ENCODE measurements at regions not wholly inside any gene's neighbourhood (a gene's known extent, or its start where the extent isn't known, plus 50 kb on each side); places are given as distances from the start of the nearest gene placed in this dataset.

DNA sequence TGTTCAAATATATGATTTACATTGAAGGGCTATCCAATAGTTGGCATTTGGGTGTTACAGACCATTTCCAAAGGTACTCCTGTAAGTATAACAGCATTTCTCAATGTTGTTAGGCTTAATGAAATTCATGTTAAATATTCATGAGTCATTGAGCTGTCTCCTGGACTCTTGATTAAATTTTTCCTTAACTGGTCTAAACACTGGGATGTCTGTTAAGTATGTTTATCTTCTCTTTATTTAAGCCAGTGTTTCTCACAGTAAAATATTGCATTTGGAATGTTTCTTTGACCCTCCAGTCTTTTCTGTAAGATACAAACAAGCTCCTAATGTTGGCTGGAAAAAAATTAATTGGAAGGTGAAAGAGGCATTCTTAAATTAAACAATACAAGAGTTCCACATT is 402.5 kb upstream of the HTR2A start:
- H3K36me3 ChIP-seq (ENCODE audit: control insufficient read depth, insufficient read depth, low read length) = no peaks in the 10 kb centered on the region

GRCh38 chr13:47298506-47298905 is 401.7 kb upstream of the HTR2A start:
- 97 to 99% methylated on average over 2 of the region's 2 CpGs for WGBS, 2 experiments

More for the DNA sequence above, 402.5 kb upstream of the HTR2A start:
- no peaks in the 10 kb centered on the region for H3K9me3 ChIP-seq (ENCODE audit: control insufficient read depth, low read length)
- H3K27me3 ChIP-seq (ENCODE audit: control insufficient read depth, insufficient read depth, low read length, poor library complexity, severe bottlenecking) = no peaks in the 10 kb centered on the region
- no peak overlapping the region for H3K4me3 ChIP-seq (ENCODE audit: insufficient read depth, low read depth, low read length)
- H3K4me1 ChIP-seq (ENCODE audit: control insufficient read depth, insufficient read depth, low read length) = no peaks in the 10 kb centered on the region
- no peak overlapping the region for H3K27ac ChIP-seq (ENCODE audit: insufficient read depth, low read depth, low read length, poor library complexity, severe bottlenecking)

GRCh38 chr13:47294691-47295090 is 397.8 kb upstream of the HTR2A start:
- 60 to 89% methylated on average over 2 to 3 of the region's 3 CpGs for WGBS, 2 experiments
- Histone ChIP-seq H3K4me1 (ENCODE audit: control insufficient read depth, insufficient read depth, low read length) (no peaks in the 10 kb centered on the region), H3K36me3 (ENCODE audit: control insufficient read depth, insufficient read depth, low read length) (no peaks in the 10 kb centered on the region), H3K27ac (ENCODE audit: insufficient read depth, low read depth, low read length, poor library complexity, severe bottlenecking) (no peak overlapping the region), H3K27me3 (ENCODE audit: control insufficient read depth, insufficient read depth, low read length, poor library complexity, severe bottlenecking) (no peaks in the 10 kb centered on the region), H3K9me3 (ENCODE audit: control insufficient read depth, low read length) (no peaks in the 10 kb centered on the region), H3K4me3 (ENCODE audit: insufficient read depth, low read depth, low read length) (no peak overlapping the region)

More at GRCh38 chr13:47298506-47298905, 401.7 kb upstream of the HTR2A start:
- Histone ChIP-seq H3K27ac (ENCODE audit: insufficient read depth, low read depth, low read length, poor library complexity, severe bottlenecking) (no peak overlapping the region), H3K27me3 (ENCODE audit: control insufficient read depth, insufficient read depth, low read length, poor library complexity, severe bottlenecking) (no peaks in the 10 kb centered on the region), H3K4me1 (ENCODE audit: control insufficient read depth, insufficient read depth, low read length) (no peaks in the 10 kb centered on the region), H3K36me3 (ENCODE audit: control insufficient read depth, insufficient read depth, low read length) (no peaks in the 10 kb centered on the region), H3K4me3 (ENCODE audit: insufficient read depth, low read depth, low read length) (no peak overlapping the region), H3K9me3 (ENCODE audit: control insufficient read depth, low read length) (no peaks in the 10 kb centered on the region)

DNA sequence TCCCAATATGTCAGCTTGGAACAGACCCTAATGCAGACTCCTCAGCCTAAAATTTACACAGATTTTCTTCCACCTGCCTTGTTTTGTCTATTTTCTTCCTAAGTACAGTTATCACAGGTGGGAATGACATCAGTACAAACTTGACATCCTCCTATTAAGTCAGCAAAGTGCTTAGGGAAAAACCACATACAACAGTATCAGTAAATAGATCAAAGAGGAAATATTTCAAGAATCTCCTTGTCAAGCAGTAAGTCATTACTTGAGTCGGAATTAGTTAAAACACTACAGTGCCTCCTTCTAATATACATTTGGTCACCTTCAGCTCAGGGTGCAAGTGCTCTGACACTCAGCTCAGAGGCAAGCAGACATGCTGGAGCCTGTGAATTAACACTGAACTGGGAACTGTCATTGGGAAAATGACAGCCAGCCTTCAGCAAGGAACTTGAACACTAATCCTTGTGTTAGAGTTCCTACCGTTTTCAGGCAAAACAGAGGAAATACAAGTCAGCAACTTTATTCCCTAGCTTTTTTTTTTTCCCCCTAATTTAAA is 394.3 kb upstream of the HTR2A start:
- H3K4me1 ChIP-seq (ENCODE audit: control insufficient read depth, insufficient read depth, low read length) = no peaks in the 10 kb centered on the region
- no peaks in the 10 kb centered on the region for H3K36me3 ChIP-seq (ENCODE audit: control insufficient read depth, insufficient read depth, low read length)
- no peak overlapping the region for H3K27ac ChIP-seq (ENCODE audit: insufficient read depth, low read depth, low read length, poor library complexity, severe bottlenecking)
- H3K27me3 ChIP-seq (ENCODE audit: control insufficient read depth, insufficient read depth, low read length, poor library complexity, severe bottlenecking) = no peaks in the 10 kb centered on the region
- 37 to 45% methylated on average over 2 of the region's 2 CpGs for WGBS, 2 experiments
- no peaks in the 10 kb centered on the region for H3K9me3 ChIP-seq (ENCODE audit: control insufficient read depth, low read length)
- H3K4me3 ChIP-seq (ENCODE audit: insufficient read depth, low read depth, low read length) = no peak overlapping the region

DNA sequence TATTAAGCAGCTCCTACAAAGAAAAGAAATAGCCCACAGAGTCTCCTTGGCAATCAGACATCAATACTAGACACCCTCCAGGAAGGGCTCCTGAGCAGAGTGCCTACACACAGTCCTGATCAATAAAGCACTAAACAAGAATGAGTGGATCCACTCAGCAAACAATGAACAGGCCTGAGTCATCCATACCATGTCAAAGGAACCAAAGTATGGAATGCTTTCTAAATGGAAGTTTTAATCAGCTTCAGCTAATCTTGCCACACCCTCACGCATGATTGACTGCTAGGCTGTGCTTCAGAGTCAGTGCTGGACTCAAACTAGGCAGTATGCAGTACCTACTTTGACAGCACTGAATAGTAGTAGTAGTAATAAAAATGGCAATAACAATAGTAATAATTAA is 392.7 kb upstream of the HTR2A start:
- WGBS, 2 experiments = 100% methylated on average over 1 of the region's 1 CpG
- H3K27ac ChIP-seq (ENCODE audit: insufficient read depth, low read depth, low read length, poor library complexity, severe bottlenecking) = no peak overlapping the region

DNA sequence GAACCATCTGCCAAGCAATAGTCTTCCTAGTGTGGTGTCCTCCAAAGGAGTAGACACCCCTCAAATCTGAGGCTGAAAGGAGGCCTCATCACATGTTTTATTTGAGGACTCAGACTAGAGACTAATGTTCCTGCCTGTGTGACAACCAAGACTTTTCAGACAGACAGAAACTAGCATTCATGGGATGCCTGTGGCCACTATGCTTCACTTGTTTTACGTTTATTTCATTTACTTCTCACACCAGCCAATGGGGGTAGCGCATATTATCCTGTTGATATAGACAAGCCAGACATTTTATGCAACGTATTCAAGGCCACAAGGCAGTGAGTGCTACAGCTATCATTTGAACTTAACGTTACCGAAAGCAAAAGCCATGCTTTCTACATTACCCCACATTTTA is 391.7 kb upstream of the HTR2A start:
- Histone ChIP-seq H3K4me1 (ENCODE audit: control insufficient read depth, insufficient read depth, low read length) (no peaks in the 10 kb centered on the region), H3K27ac (ENCODE audit: insufficient read depth, low read depth, low read length, poor library complexity, severe bottlenecking) (no peak overlapping the region), H3K36me3 (ENCODE audit: control insufficient read depth, insufficient read depth, low read length) (no peaks in the 10 kb centered on the region), H3K27me3 (ENCODE audit: control insufficient read depth, insufficient read depth, low read length, poor library complexity, severe bottlenecking) (no peaks in the 10 kb centered on the region), H3K4me3 (ENCODE audit: insufficient read depth, low read depth, low read length) (no peak overlapping the region), H3K9me3 (ENCODE audit: control insufficient read depth, low read length) (no peaks in the 10 kb centered on the region)
- 78 to 79% methylated on average over 5 of the region's 5 CpGs for WGBS, 2 experiments

More for the DNA sequence above, 392.7 kb upstream of the HTR2A start:
- Histone ChIP-seq H3K4me3 (ENCODE audit: insufficient read depth, low read depth, low read length) (no peak overlapping the region), H3K27me3 (ENCODE audit: control insufficient read depth, insufficient read depth, low read length, poor library complexity, severe bottlenecking) (no peaks in the 10 kb centered on the region), H3K9me3 (ENCODE audit: control insufficient read depth, low read length) (no peaks in the 10 kb centered on the region), H3K36me3 (ENCODE audit: control insufficient read depth, insufficient read depth, low read length) (no peaks in the 10 kb centered on the region), H3K4me1 (ENCODE audit: control insufficient read depth, insufficient read depth, low read length) (no peaks in the 10 kb centered on the region)

DNA sequence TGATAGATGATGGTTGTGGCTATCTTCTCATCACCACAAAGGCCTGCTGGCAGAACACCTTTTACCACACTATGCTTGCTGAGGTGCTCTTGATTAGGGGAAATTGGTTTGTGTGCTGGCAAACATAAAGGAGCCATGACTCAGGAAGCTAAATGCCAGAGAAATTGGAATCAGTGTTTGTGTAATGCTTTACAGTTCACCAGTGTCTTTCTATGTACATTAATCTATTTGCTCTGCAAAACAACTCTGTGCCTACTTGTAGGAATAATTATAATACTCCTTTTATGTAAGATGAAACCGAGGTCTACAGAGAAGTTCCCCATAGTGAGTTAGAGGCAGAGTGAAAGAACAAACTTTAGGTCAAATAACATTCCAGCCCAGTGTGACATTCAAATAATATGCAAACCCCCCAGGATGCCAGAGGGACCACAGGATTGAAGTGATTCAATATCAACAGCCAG is 390.5 kb upstream of the HTR2A start:
- no peak overlapping the region for H3K4me3 ChIP-seq (ENCODE audit: insufficient read depth, low read depth, low read length)
- H3K27ac ChIP-seq (ENCODE audit: insufficient read depth, low read depth, low read length, poor library complexity, severe bottlenecking) = no peak overlapping the region
- H3K9me3 ChIP-seq (ENCODE audit: control insufficient read depth, low read length) = no peaks in the 10 kb centered on the region
- WGBS, 2 experiments = 89% methylated on average over 1 of the region's 1 CpG; no CpG with 5 or more reads in 1 of the 2 experiments
- H3K27me3 ChIP-seq (ENCODE audit: control insufficient read depth, insufficient read depth, low read length, poor library complexity, severe bottlenecking) = no peaks in the 10 kb centered on the region
- H3K36me3 ChIP-seq (ENCODE audit: control insufficient read depth, insufficient read depth, low read length) = no peaks in the 10 kb centered on the region
- H3K4me1 ChIP-seq (ENCODE audit: control insufficient read depth, insufficient read depth, low read length) = no peaks in the 10 kb centered on the region

- Histone ChIP-seq H3K9me3 (ENCODE audit: control insufficient read depth, low read length) (no peaks in the 10 kb centered on the region), H3K27ac (ENCODE audit: insufficient read depth, low read depth, low read length, poor library complexity, severe bottlenecking) (no peak overlapping the region), H3K27me3 (ENCODE audit: control insufficient read depth, insufficient read depth, low read length, poor library complexity, severe bottlenecking) (no peaks in the 10 kb centered on the region), H3K4me3 (ENCODE audit: insufficient read depth, low read depth, low read length) (no peak overlapping the region), H3K36me3 (ENCODE audit: control insufficient read depth, insufficient read depth, low read length) (no peaks in the 10 kb centered on the region), H3K4me1 (ENCODE audit: control insufficient read depth, insufficient read depth, low read length) (no peaks in the 10 kb centered on the region)
- 96 to 98% methylated on average over 2 of the region's 2 CpGs for WGBS, 2 experiments
Measured at GRCh38 chr13:47281991-47282390, 385.1 kb upstream of the HTR2A start.

DNA sequence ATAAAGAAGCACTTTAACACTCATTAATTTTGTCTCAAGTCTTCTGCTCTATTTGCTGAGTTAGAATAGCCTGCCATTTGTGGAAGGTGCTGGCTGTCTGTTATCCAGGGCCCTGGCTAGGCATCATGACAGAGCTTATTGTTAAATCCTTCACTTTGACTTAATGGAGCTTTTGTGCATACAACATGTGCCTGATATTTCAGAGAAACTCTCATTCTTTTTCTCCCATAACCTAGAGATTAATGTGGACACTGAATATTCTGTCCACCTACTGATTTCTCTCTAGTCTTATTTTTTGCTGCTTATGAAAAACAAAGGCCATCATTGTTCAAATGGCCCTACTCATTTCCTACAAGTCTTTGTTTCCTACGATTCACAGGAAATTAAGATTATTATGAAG is 383.1 kb upstream of the HTR2A start:
- no peak overlapping the region for H3K4me3 ChIP-seq (ENCODE audit: insufficient read depth, low read depth, low read length)
- H3K36me3 ChIP-seq (ENCODE audit: control insufficient read depth, insufficient read depth, low read length) = no peaks in the 10 kb centered on the region
- 83% methylated on average over 1 of the region's 1 CpG; no CpG with 5 or more reads in 1 of the 2 experiments for WGBS, 2 experiments
- H3K27ac ChIP-seq (ENCODE audit: insufficient read depth, low read depth, low read length, poor library complexity, severe bottlenecking) = no peak overlapping the region
- no peaks in the 10 kb centered on the region for H3K4me1 ChIP-seq (ENCODE audit: control insufficient read depth, insufficient read depth, low read length)
- H3K9me3 ChIP-seq (ENCODE audit: control insufficient read depth, low read length) = no peaks in the 10 kb centered on the region
- H3K27me3 ChIP-seq (ENCODE audit: control insufficient read depth, insufficient read depth, low read length, poor library complexity, severe bottlenecking) = no peaks in the 10 kb centered on the region

DNA sequence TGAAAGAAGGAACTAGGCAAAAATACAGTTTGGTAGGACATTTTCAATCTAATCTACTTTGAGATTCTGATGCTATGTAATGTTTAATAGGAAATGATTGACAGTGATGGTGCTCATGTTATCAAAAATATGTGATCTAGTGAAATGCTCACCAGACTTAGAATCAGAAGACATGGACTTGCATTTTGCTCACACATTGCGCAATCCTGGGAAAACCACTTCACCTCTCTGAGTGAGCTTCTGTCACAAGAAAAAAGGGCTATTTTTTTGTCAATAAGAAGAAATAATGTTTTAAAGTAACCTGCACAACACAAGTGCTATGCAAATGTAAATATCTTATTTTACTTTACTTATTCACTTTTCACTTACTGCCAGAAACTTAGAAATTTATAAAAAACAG is 380.9 kb upstream of the HTR2A start:
- Histone ChIP-seq H3K4me3 (ENCODE audit: insufficient read depth, low read depth, low read length) (no peak overlapping the region), H3K27me3 (ENCODE audit: control insufficient read depth, insufficient read depth, low read length, poor library complexity, severe bottlenecking) (no peaks in the 10 kb centered on the region), H3K27ac (ENCODE audit: insufficient read depth, low read depth, low read length, poor library complexity, severe bottlenecking) (no peak overlapping the region), H3K9me3 (ENCODE audit: control insufficient read depth, low read length) (no peaks in the 10 kb centered on the region), H3K4me1 (ENCODE audit: control insufficient read depth, insufficient read depth, low read length) (no peaks in the 10 kb centered on the region), H3K36me3 (ENCODE audit: control insufficient read depth, insufficient read depth, low read length) (no peaks in the 10 kb centered on the region)
- 95 to 100% methylated on average over 1 of the region's 1 CpG for WGBS, 2 experiments

DNA sequence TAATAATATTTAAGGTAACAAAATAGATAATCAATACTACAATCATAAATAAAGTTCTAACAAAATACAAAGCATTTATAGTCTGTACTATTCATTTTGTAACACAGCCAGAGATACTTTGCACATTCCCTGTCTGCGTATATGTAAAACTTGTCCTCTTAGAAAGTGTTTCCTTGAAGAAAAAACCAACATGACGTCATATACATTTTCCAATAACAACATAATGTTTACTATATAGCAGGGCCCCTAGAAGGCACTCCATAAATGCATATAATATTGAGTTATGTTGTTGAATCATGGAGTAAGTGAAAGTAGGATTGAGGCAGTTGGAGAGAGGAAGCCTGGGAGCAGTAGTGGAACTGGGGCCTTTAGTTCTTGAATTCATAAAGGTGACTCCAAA is 371.4 kb upstream of the HTR2A start:
- no peak overlapping the region for H3K27ac ChIP-seq (ENCODE audit: insufficient read depth, low read depth, low read length, poor library complexity, severe bottlenecking)
- 98 to 100% methylated on average over 2 of the region's 2 CpGs for WGBS, 2 experiments
- H3K4me1 ChIP-seq (ENCODE audit: control insufficient read depth, insufficient read depth, low read length) = no peaks in the 10 kb centered on the region
- H3K4me3 ChIP-seq (ENCODE audit: insufficient read depth, low read depth, low read length) = no peak overlapping the region
- H3K27me3 ChIP-seq (ENCODE audit: control insufficient read depth, insufficient read depth, low read length, poor library complexity, severe bottlenecking) = no peaks in the 10 kb centered on the region
- H3K36me3 ChIP-seq (ENCODE audit: control insufficient read depth, insufficient read depth, low read length) = no peaks in the 10 kb centered on the region
- H3K9me3 ChIP-seq (ENCODE audit: control insufficient read depth, low read length) = no peaks in the 10 kb centered on the region
